ENCODE measurements at regions not wholly inside any gene's neighbourhood (a gene's known extent, or its start where the extent isn't known, plus 50 kb on each side); places are given as distances from the start of the nearest gene placed in this dataset.

GRCh38 chr3:135513106-135514059 is 452.1 kb upstream of the PPP2R3A start:
- no peak for DNase-seq (ENCODE audit: low spot score)
- H3K4me3 ChIP-seq (ENCODE audit: low read depth, low read length, poor library complexity, severe bottlenecking) = no peak overlapping the region
- CTCF ChIA-PET (ENCODE audit: unreplicated experiment) = no interaction called here
- no peak overlapping the region for H3K27ac ChIP-seq (ENCODE audit: low read depth, low read length, poor library complexity, severe bottlenecking)
- no peaks in the 10 kb centered on the region for H3K4me1 ChIP-seq (ENCODE audit: insufficient read depth, low read length, poor library complexity, severe bottlenecking)
- no peak overlapping the region for H2AFZ ChIP-seq (ENCODE audit: low read length)
- no TSS peak for BruUV-seq (replicated peaks)
- TF ChIP-seq CTCF (conservative IDR thresholded peaks at IDR 0.05; ENCODE audit: low read length) (no peak), EZH2phosphoT487 (IDR thresholded peaks at IDR 0.05; ENCODE audit: borderline replicate concordance, low read depth, low read length) (no peak)
- intact Hi-C loops (cut with micrococcal nuclease; ENCODE audit: unreplicated experiment) = no loop called here
- H3K9me3 ChIP-seq (ENCODE audit: low read length) = 0 out of 2 replicates have a peak, but pooled peaks cover 4% of the 10 kb centered on the region
- H3K4me2 ChIP-seq (ENCODE audit: low read length) = no peak overlapping the region
- H4K20me1 ChIP-seq (ENCODE audit: insufficient read depth, low read length) = no peaks in the 10 kb centered on the region
- POLR2A ChIA-PET = no interaction called here
- no peaks in the 10 kb centered on the region for H3K9me2 ChIP-seq (ENCODE audit: insufficient read depth, low read length)
- no peaks in the 10 kb centered on the region for H3K79me2 ChIP-seq (ENCODE audit: insufficient read depth, low read depth, low read length)
- no peaks in the 10 kb centered on the region for H3K36me3 ChIP-seq (ENCODE audit: insufficient read depth, low read length)

DNA sequence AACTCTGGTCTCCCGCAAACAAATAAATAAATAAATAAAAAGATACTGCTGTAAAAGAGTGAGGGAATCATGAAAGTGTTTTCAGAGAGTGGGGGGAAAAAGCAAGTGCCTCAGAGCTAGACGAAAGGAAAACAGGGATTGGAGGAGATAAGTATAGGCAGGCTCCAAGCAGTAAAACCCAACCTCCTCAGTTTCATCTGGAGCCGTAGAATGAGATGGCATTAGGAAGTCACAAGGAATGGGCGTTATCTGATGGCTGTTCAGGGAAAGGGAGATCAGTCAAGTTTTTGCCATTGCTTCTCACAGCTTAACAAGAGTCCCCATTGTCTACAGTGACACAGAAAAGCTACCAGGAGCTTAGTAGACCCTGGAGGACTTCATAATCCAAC is 451.5 kb upstream of the PPP2R3A start:
- Histone ChIP-seq H3K4me1 (ENCODE audit: insufficient read depth, low read length, poor library complexity, severe bottlenecking) (no peaks in the 10 kb centered on the region), H3K36me3 (ENCODE audit: insufficient read depth, low read length) (no peaks in the 10 kb centered on the region), H4K20me1 (ENCODE audit: insufficient read depth, low read length) (no peaks in the 10 kb centered on the region), H3K9me3 (ENCODE audit: low read length) (0 out of 2 replicates have a peak, but pooled peaks cover 4% of the 10 kb centered on the region), H3K4me3 (ENCODE audit: low read depth, low read length, poor library complexity, severe bottlenecking) (no peak overlapping the region), H3K27ac (ENCODE audit: low read depth, low read length, poor library complexity, severe bottlenecking) (no peak overlapping the region), H3K9me2 (ENCODE audit: insufficient read depth, low read length) (no peaks in the 10 kb centered on the region), H3K79me2 (ENCODE audit: insufficient read depth, low read depth, low read length) (no peaks in the 10 kb centered on the region), H3K4me2 (ENCODE audit: low read length) (no peak overlapping the region), H2AFZ (ENCODE audit: low read length) (no peak overlapping the region)
- POLR2A ChIA-PET = no interaction called here
- intact Hi-C loops (cut with micrococcal nuclease; ENCODE audit: unreplicated experiment) = no loop called here
- no peak for TF ChIP-seq CTCF (conservative IDR thresholded peaks at IDR 0.05; ENCODE audit: low read length)
- no peak for TF ChIP-seq EZH2phosphoT487 (IDR thresholded peaks at IDR 0.05; ENCODE audit: borderline replicate concordance, low read depth, low read length)
- no TSS peak for BruUV-seq (replicated peaks)
- DNase-seq (ENCODE audit: low spot score) = no peak
- CTCF ChIA-PET (ENCODE audit: unreplicated experiment) = no interaction called here

DNA sequence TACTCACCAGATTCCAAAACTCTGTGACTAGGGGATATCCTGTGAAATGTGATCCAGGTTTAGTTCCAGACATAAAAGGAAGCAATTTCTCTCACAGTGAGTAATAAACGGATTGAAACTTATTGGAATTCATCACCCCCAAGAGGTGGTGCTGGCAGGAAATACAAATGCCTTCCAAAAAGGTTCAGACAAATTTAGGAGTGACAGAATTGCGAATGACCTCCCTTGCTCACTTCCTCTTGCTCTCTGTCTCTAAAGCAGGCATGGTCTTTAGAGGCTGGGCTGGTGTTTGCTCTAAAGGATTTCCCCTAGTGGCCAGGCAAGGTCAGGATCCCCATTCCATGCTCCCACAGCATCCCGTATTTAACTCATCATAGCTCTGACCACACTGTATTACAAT is 449.4 kb upstream of the PPP2R3A start:
- Histone ChIP-seq H3K27ac (ENCODE audit: low read depth, low read length, poor library complexity, severe bottlenecking) (no peak overlapping the region), H3K9me2 (ENCODE audit: insufficient read depth, low read length) (no peaks in the 10 kb centered on the region), H3K36me3 (ENCODE audit: insufficient read depth, low read length) (no peaks in the 10 kb centered on the region), H2AFZ (ENCODE audit: low read length) (no peak overlapping the region), H3K9me3 (ENCODE audit: low read length) (no peaks in the 10 kb centered on the region), H4K20me1 (ENCODE audit: insufficient read depth, low read length) (no peaks in the 10 kb centered on the region), H3K4me3 (ENCODE audit: low read depth, low read length, poor library complexity, severe bottlenecking) (no peak overlapping the region), H3K79me2 (ENCODE audit: insufficient read depth, low read depth, low read length) (no peaks in the 10 kb centered on the region), H3K4me2 (ENCODE audit: low read length) (no peak overlapping the region), H3K4me1 (ENCODE audit: insufficient read depth, low read length, poor library complexity, severe bottlenecking) (no peaks in the 10 kb centered on the region)
- intact Hi-C loops (cut with micrococcal nuclease; ENCODE audit: unreplicated experiment) = no loop called here
- no peak for DNase-seq (ENCODE audit: low spot score)
- BruUV-seq (replicated peaks) = no TSS peak
- TF ChIP-seq EZH2phosphoT487 (IDR thresholded peaks at IDR 0.05; ENCODE audit: borderline replicate concordance, low read depth, low read length) = no peak
- TF ChIP-seq CTCF (conservative IDR thresholded peaks at IDR 0.05; ENCODE audit: low read length) = no peak
- ChIA-PET POLR2A (no interaction called here), CTCF (ENCODE audit: unreplicated experiment) (no interaction called here)

All from OCI-LY7 (cell line).